ENCODE measurements at regions not wholly inside any gene's neighbourhood (a gene's known extent, or its start where the extent isn't known, plus 50 kb on each side); places are given as distances from the start of the nearest gene placed in this dataset.
"Not testable (repeated sequence)": the region's sequence is repeated elsewhere in the genome, so short reads cannot be mapped to it uniquely, and the experiment has no call there.

- DNase-seq (no peak), FAIRE-seq (no peak)
- no peak overlapping the region for H3K9ac ChIP-seq (ENCODE audit: low read length in 3 of 3)
- H3K27me3 ChIP-seq (ENCODE audit: control insufficient read depth, insufficient read depth, low read length), result no peaks in the 10 kb centered on the region
- H3K27ac ChIP-seq (ENCODE audit: low read depth in 2 of 2, low read length in 2 of 2), result no peak overlapping the region
- H3K4me3 ChIP-seq (ENCODE audit: low read length in 3 of 3), result no peak overlapping the region
- H3K4me1 ChIP-seq (ENCODE audit: control insufficient read depth in 2 of 3, insufficient read depth in 2 of 3, low read depth in 1 of 3, low read length in 3 of 3), result no peaks in the 10 kb centered on the region
- no peaks in the 10 kb centered on the region for H3K9me3 ChIP-seq (ENCODE audit: control insufficient read depth in 2 of 3, insufficient read depth in 1 of 3, low read length in 3 of 3)
- intact Hi-C loops (cut with DNase I), result no loop called here
- H3K36me3 ChIP-seq (ENCODE audit: control insufficient read depth in 2 of 3, insufficient read depth in 3 of 3, low read length in 3 of 3), result no peaks in the 10 kb centered on the region
- TF ChIP-seq CTCF (IDR thresholded peaks at IDR 0.05; ENCODE audit: borderline replicate concordance, extremely low read depth, insufficient read depth), result no peak
These were observed 62.1 kb upstream of the THSD7B start for GRCh38 chr2:136703214-136703613.

GRCh38 chr2:136696438-136696837 lies 68.9 kb upstream of the THSD7B start:
- no peak overlapping the region for H3K4me3 ChIP-seq (ENCODE audit: low read length in 3 of 3)
- no peaks in the 10 kb centered on the region for H3K9me3 ChIP-seq (ENCODE audit: control insufficient read depth in 2 of 3, insufficient read depth in 1 of 3, low read length in 3 of 3)
- TF ChIP-seq CTCF (IDR thresholded peaks at IDR 0.05; ENCODE audit: borderline replicate concordance, extremely low read depth, insufficient read depth), result no peak
- H3K27me3 ChIP-seq (ENCODE audit: control insufficient read depth, insufficient read depth, low read length), result no peaks in the 10 kb centered on the region
- H3K4me1 ChIP-seq (ENCODE audit: control insufficient read depth in 2 of 3, insufficient read depth in 2 of 3, low read depth in 1 of 3, low read length in 3 of 3), result no peaks in the 10 kb centered on the region
- no peak overlapping the region for H3K27ac ChIP-seq (ENCODE audit: low read depth in 2 of 2, low read length in 2 of 2)
- intact Hi-C loops (cut with DNase I), result no loop called here
- H3K9ac ChIP-seq (ENCODE audit: low read length in 3 of 3), result no peak overlapping the region
- no peak for FAIRE-seq
- DNase-seq, result no peak
- no peaks in the 10 kb centered on the region for H3K36me3 ChIP-seq (ENCODE audit: control insufficient read depth in 2 of 3, insufficient read depth in 3 of 3, low read length in 3 of 3)

- intact Hi-C loops (cut with DNase I), result no loop called here
- Histone ChIP-seq H3K27me3 (ENCODE audit: control insufficient read depth, insufficient read depth, low read length) (no peaks in the 10 kb centered on the region), H3K9me3 (ENCODE audit: control insufficient read depth in 2 of 3, insufficient read depth in 1 of 3, low read length in 3 of 3) (no peaks in the 10 kb centered on the region), H3K36me3 (ENCODE audit: control insufficient read depth in 2 of 3, insufficient read depth in 3 of 3, low read length in 3 of 3) (no peaks in the 10 kb centered on the region), H3K4me3 (ENCODE audit: low read length in 3 of 3) (no peak overlapping the region), H3K9ac (ENCODE audit: low read length in 3 of 3) (no peak overlapping the region), H3K27ac (ENCODE audit: low read depth in 2 of 2, low read length in 2 of 2) (no peak overlapping the region), H3K4me1 (ENCODE audit: control insufficient read depth in 2 of 3, insufficient read depth in 2 of 3, low read depth in 1 of 3, low read length in 3 of 3) (no peaks in the 10 kb centered on the region)
- FAIRE-seq, result no peak
- DNase-seq, result no peak
- TF ChIP-seq CTCF (IDR thresholded peaks at IDR 0.05; ENCODE audit: borderline replicate concordance, extremely low read depth, insufficient read depth), result no peak
These were observed 71.4 kb upstream of the THSD7B start for GRCh38 chr2:136693966-136694365.

GRCh38 chr2:136680079-136680478 lies 85.3 kb upstream of the THSD7B start:
- H3K9ac ChIP-seq (ENCODE audit: low read length in 3 of 3); intact Hi-C loops (cut with DNase I); H3K4me3 ChIP-seq (ENCODE audit: low read length in 3 of 3); H3K9me3 ChIP-seq (ENCODE audit: control insufficient read depth in 2 of 3, insufficient read depth in 1 of 3, low read length in 3 of 3); FAIRE-seq; DNase-seq; H3K36me3 ChIP-seq (ENCODE audit: control insufficient read depth in 2 of 3, insufficient read depth in 3 of 3, low read length in 3 of 3); H3K4me1 ChIP-seq (ENCODE audit: control insufficient read depth in 2 of 3, insufficient read depth in 2 of 3, low read depth in 1 of 3, low read length in 3 of 3); H3K27ac ChIP-seq (ENCODE audit: low read depth in 2 of 2, low read length in 2 of 2); H3K27me3 ChIP-seq (ENCODE audit: control insufficient read depth, insufficient read depth, low read length): not testable (repeated sequence)

Measured in kidney (tissue), 13 donors.